ENCODE measurements at regions not wholly inside any gene's neighbourhood (a gene's known extent, or its start where the extent isn't known, plus 50 kb on each side); places are given as distances from the start of the nearest gene placed in this dataset.

GRCh38 chr2:144248350-144249034 lies 271.4 kb downstream of the ZEB2 start:
- FAIRE-seq (peak; percentile 70), DNase-seq (ENCODE audit: insufficient read length, low spot score) (no peak)

GRCh38 chr2:144244938-144245337 lies 275.0 kb downstream of the ZEB2 start:
- no peak for FAIRE-seq
- no peak for DNase-seq (ENCODE audit: insufficient read length, low spot score)

GRCh38 chr2:144242311-144242710 lies 277.6 kb downstream of the ZEB2 start:
- peak; percentile 79 for FAIRE-seq
- DNase-seq (ENCODE audit: insufficient read length, low spot score), result no peak

GRCh38 chr2:144241801-144242200 lies 278.1 kb downstream of the ZEB2 start:
- no peak for DNase-seq (ENCODE audit: insufficient read length, low spot score)
- no peak for FAIRE-seq

- DNase-seq (ENCODE audit: insufficient read length, low spot score) (no peak), FAIRE-seq (peak; percentile 96)
Observed at GRCh38 chr2:144240656-144241339, 279.1 kb downstream of the ZEB2 start.

GRCh38 chr2:144239726-144240125 lies 280.2 kb downstream of the ZEB2 start:
- DNase-seq (ENCODE audit: insufficient read length, low spot score) (no peak), FAIRE-seq (peak; percentile 78)

- no peak for DNase-seq (ENCODE audit: insufficient read length, low spot score)
- peak; percentile 70 for FAIRE-seq
Observed at GRCh38 chr2:144239306-144239705, 280.6 kb downstream of the ZEB2 start.

GRCh38 chr2:144237830-144238627 lies 281.9 kb downstream of the ZEB2 start:
- DNase-seq (ENCODE audit: insufficient read length, low spot score), result no peak
- FAIRE-seq, result peak; percentile 84

- DNase-seq (ENCODE audit: insufficient read length, low spot score) (no peak), FAIRE-seq (peak; percentile 33)
Observed at GRCh38 chr2:144237108-144237507, 282.8 kb downstream of the ZEB2 start.

GRCh38 chr2:144235050-144235449 lies 284.9 kb downstream of the ZEB2 start:
- DNase-seq (ENCODE audit: insufficient read length, low spot score) (no peak), FAIRE-seq (no peak)

- no peak for DNase-seq (ENCODE audit: insufficient read length, low spot score)
- peak; percentile 90 for FAIRE-seq
Observed at GRCh38 chr2:144234542-144234871, 285.4 kb downstream of the ZEB2 start.

- peak; percentile 82 for FAIRE-seq
- DNase-seq (ENCODE audit: insufficient read length, low spot score), result no peak
Observed at GRCh38 chr2:144233733-144234541, 286.0 kb downstream of the ZEB2 start.

GRCh38 chr2:144233317-144233716 lies 286.6 kb downstream of the ZEB2 start:
- peak; percentile 47 for FAIRE-seq
- DNase-seq (ENCODE audit: insufficient read length, low spot score), result no peak

GRCh38 chr2:144230448-144231085 lies 289.4 kb downstream of the ZEB2 start:
- DNase-seq (ENCODE audit: insufficient read length, low spot score) (no peak), FAIRE-seq (peak; percentile 37)

- no peak for DNase-seq (ENCODE audit: insufficient read length, low spot score)
- FAIRE-seq, result no peak
Observed at GRCh38 chr2:144230033-144230432, 289.9 kb downstream of the ZEB2 start.

- FAIRE-seq (no peak), DNase-seq (ENCODE audit: insufficient read length, low spot score) (no peak)
Observed at GRCh38 chr2:144229296-144229695, 290.6 kb downstream of the ZEB2 start.

GRCh38 chr2:144227427-144228105 lies 292.4 kb downstream of the ZEB2 start:
- FAIRE-seq (peak; percentile 71), DNase-seq (ENCODE audit: insufficient read length, low spot score) (no peak)

- FAIRE-seq (no peak), DNase-seq (ENCODE audit: insufficient read length, low spot score) (no peak)
Observed at GRCh38 chr2:144225076-144225475, 294.8 kb downstream of the ZEB2 start.

GRCh38 chr2:144224472-144224871 lies 295.4 kb downstream of the ZEB2 start:
- DNase-seq (ENCODE audit: insufficient read length, low spot score) (no peak), FAIRE-seq (no peak)

- no peak for DNase-seq (ENCODE audit: insufficient read length, low spot score)
- no peak for FAIRE-seq
Observed at GRCh38 chr2:144219979-144220378, 299.9 kb downstream of the ZEB2 start.

All from GM19239 (cell line).